ENCODE measurements at regions not wholly inside any gene's neighbourhood (a gene's known extent, or its start where the extent isn't known, plus 50 kb on each side); places are given as distances from the start of the nearest gene placed in this dataset.

DNA sequence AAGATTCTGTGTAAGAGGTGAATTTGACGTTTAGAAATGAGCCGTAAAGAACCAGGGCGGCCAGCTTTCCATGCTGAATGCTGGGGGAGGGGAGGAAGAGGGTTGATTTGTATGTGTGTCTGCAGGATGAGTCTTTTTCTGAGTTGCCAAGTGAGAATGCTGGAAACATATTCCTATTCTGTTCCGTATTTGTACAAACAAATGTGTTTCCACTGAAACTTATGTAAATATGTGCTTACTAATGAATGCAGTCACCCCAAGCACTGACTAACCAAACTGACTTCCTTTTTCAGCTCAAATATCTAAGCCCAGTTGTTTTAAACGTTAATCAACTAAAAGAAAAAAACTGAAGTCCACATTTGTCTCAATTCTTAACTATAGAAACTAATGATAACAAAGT is 74.9 kb upstream of the APCDD1 start:
- H3K27ac ChIP-seq: no peak overlapping the region
- TF ChIP-seq, protein P1, sequence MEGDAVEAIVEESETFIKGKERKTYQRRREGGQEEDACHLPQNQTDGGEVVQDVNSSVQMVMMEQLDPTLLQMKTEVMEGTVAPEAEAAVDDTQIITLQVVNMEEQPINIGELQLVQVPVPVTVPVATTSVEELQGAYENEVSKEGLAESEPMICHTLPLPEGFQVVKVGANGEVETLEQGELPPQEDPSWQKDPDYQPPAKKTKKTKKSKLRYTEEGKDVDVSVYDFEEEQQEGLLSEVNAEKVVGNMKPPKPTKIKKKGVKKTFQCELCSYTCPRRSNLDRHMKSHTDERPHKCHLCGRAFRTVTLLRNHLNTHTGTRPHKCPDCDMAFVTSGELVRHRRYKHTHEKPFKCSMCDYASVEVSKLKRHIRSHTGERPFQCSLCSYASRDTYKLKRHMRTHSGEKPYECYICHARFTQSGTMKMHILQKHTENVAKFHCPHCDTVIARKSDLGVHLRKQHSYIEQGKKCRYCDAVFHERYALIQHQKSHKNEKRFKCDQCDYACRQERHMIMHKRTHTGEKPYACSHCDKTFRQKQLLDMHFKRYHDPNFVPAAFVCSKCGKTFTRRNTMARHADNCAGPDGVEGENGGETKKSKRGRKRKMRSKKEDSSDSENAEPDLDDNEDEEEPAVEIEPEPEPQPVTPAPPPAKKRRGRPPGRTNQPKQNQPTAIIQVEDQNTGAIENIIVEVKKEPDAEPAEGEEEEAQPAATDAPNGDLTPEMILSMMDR (conservative IDR thresholded peaks at IDR 0.05): no peak
- no peak for TF ChIP-seq ZFX (IDR thresholded peaks at IDR 0.05)

DNA sequence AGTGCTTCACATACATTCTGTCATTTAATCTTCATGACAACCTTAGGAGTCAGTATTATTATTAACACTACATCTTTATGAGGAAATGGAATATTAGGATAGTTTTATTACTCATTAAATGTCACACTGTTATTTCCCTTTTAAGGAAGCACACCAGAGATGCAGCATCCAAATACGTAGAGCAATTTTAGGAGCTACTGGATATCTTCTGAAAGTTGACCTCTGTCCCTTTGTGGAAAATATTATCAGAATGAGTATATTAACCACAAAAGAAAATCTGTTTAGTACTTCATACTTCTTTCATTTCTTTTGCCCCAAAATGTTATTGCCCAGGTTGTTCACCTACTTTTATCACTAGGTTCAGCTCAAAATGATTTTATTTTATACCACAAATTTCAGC is 72.9 kb upstream of the APCDD1 start:
- TF ChIP-seq, protein P1 (conservative IDR thresholded peaks at IDR 0.05): no peak
- TF ChIP-seq ZFX (IDR thresholded peaks at IDR 0.05): no peak
- no peak overlapping the region for H3K27ac ChIP-seq

DNA sequence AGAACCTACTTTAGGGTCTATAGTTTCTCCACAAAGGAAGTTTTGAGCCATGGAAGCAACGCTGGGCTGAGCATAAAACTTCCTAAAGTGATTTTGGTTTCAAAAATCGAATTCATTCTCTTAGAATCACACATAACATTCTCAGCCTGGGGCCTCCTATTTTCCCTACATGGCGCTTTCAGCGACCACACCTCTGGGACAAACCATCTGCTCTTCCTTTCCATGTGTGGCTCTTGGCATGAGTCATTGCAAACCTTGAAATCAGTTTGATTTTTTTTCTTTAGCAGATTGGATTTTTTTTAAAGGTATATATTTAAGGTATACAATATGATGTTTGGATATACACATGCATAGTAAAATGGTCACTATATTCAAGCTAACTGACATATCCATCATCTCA is 72.5 kb upstream of the APCDD1 start:
- TF ChIP-seq ZFX (IDR thresholded peaks at IDR 0.05): no peak
- TF ChIP-seq, protein P1 (conservative IDR thresholded peaks at IDR 0.05): no peak
- no peak overlapping the region for H3K27ac ChIP-seq

DNA sequence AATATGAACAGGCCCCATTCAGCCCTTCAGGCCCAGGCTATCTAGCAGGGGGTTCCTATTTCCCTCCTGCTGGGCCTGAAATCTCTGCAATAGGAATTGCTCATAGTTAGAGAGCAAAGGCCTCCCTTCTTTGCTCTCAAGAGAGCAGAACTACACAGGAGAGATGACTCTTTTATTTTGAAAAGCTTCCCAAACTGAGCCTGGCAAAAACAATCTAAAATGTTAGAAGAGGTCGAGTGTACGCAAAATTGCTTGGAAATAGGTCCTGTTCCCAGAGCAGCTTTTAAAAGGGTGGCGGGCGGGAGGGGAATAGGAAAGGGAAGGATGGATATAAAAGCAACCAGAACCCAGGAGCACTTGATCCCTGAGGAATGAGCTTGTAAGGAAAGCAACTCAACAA is 68.4 kb upstream of the APCDD1 start:
- TF ChIP-seq, protein P1 (conservative IDR thresholded peaks at IDR 0.05): no peak
- TF ChIP-seq ZFX (IDR thresholded peaks at IDR 0.05): no peak
- no peak overlapping the region for H3K27ac ChIP-seq

DNA sequence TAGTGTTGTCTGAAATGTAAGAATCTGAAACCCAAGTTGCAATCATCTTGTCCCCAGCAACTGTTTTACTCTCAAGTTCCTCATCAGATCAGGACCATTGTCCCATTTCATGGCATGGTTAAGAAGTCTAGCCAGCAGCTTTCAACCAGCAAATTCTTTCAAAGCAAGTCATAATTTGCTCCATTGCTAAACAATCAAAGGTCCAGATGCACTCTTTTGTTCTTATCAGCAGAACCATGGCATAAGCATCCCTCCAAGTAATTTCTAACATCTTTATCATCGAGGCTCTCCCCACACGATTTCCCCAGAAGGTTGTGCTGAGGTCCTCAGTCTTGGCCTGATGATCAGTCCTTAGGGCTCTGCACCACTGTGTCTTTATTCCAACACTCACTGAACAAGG is 67.5 kb upstream of the APCDD1 start:
- TF ChIP-seq ZFX (IDR thresholded peaks at IDR 0.05): no peak
- TF ChIP-seq, protein P1 (conservative IDR thresholded peaks at IDR 0.05): no peak
- no peak overlapping the region for H3K27ac ChIP-seq

DNA sequence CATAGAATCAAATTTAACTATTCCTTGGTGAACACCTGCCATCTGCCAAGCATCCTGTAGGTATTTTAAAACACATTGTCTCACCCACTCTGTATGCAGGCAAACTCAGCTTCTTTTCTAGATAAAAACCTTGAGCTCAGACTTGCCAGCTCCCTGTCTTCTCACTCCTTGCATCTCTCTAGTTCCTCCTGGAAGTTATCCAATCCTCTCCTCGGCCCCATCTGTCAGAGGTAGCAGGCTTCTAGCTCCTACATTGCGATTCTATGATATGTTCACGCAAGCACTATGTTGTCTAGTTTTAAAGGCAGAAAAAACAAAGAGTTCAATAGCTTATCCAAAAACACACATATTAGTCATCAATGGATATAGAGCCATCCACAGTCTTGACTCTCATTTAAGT is 67.0 kb upstream of the APCDD1 start:
- H3K27ac ChIP-seq: no peak overlapping the region
- TF ChIP-seq ZFX (IDR thresholded peaks at IDR 0.05): no peak
- TF ChIP-seq, protein P1 (conservative IDR thresholded peaks at IDR 0.05): no peak

DNA sequence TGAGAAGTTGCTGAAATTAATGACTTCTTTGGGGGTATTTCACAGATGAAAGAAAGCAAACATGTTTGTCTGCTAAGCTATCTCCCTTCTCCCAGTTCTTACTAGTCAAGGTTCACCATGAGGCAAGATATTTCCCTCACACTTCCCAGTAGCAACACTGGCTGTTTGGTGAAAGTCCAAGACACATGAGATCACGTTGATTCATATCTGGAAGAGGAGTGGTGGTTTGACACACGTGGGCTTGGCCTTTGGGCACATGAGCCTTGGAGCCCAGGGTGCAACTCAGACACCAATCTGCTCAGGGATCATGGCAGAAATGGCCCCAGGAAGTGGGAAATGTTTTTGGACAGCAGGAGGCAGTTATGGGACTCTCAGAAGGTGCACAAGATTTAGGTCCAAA is 66.1 kb upstream of the APCDD1 start:
- TF ChIP-seq ZFX (IDR thresholded peaks at IDR 0.05): no peak
- TF ChIP-seq, protein P1 (conservative IDR thresholded peaks at IDR 0.05): no peak
- no peak overlapping the region for H3K27ac ChIP-seq
